Ascending aorta (tissue), 2 donors: ENCODE measurements at regions not wholly inside any gene's neighbourhood (a gene's known extent, or its start where the extent isn't known, plus 50 kb on each side); places are given as distances from the start of the nearest gene placed in this dataset.

Experiments
- DNase-seq, 2 donors: peaks; one replicate each; pipeline ENCODE4 v3.0.0-alpha.2; 2019; ENCODE audit warnings: low spot score in 2 of 2
- H3K27ac ChIP-seq, 2 donors: fragments of 200-600 bp; sonication (generic); one replicate each; pipeline ENCODE4 v1.5.1; 2016 to 2017; ENCODE audit warnings: mild to moderate bottlenecking in 1 of 2
- H3K27me3 ChIP-seq: fragments of 200-600 bp; sonication (generic); one replicate; pipeline ENCODE4 v1.5.1; 2017
- H3K36me3 ChIP-seq, 2 donors: fragments of 200-600 bp; sonication (generic); one replicate each; pipeline ENCODE4 v1.5.1; 2016
- H3K4me1 ChIP-seq, 2 donors: fragments of 200-600 bp; sonication (generic); one replicate each; pipeline ENCODE4 v1.5.1; 2016 to 2017; ENCODE audit warnings: mild to moderate bottlenecking in 1 of 2
- H3K4me3 ChIP-seq, 2 donors: fragments of 200-600 bp; sonication (generic); one replicate each; pipeline ENCODE4 v1.5.1; 2016 to 2017; ENCODE audit warnings: mild to moderate bottlenecking in 1 of 2
- H3K9me3 ChIP-seq, 2 donors: fragments of 200-600 bp; sonication (generic); one replicate each; pipeline ENCODE4 v1.5.1; 2016
- intact Hi-C: fragments of 100-400 bp; cut with DNase I; formaldehyde crosslinking; loops from one replicate; pipeline ENCODE4 v1.15.1; 2023
- TF ChIP-seq, protein P1 (sequence below), 3 experiments: fragments of 200-600 bp in 2 of 3; fragments of 450-650 bp in 1 of 3; sonication (generic) in 2 of 3; IDR thresholded peaks; one replicate each; pipeline ENCODE4 v1.5.1; 2016 to 2019; ENCODE audit warnings: antibody characterized with exemption in 3 of 3, mild to moderate bottlenecking in 1 of 3, moderate library complexity in 1 of 3

DNA sequence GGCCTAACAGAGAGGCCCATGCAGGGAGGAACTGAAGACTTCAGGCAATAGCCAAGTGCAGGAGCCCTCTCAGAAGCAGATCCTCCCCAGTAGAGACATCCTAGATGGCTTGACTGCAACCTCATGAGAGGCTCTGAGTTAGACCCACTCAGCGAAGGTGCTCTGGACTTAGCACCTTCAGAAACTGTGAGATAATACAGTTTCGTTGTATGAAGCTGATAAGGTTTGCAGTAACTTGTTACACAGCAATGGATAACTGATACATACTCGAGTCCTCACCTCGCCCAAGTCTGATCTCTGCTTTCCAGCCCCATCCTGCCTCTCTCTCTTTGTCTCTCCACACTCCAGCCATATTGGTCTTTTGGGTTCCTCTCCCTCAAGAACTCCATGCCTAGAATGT lies 136.4 kb upstream of the EEPD1 start:
- intact Hi-C loops, result no loop called here
- TF ChIP-seq, protein P1, sequence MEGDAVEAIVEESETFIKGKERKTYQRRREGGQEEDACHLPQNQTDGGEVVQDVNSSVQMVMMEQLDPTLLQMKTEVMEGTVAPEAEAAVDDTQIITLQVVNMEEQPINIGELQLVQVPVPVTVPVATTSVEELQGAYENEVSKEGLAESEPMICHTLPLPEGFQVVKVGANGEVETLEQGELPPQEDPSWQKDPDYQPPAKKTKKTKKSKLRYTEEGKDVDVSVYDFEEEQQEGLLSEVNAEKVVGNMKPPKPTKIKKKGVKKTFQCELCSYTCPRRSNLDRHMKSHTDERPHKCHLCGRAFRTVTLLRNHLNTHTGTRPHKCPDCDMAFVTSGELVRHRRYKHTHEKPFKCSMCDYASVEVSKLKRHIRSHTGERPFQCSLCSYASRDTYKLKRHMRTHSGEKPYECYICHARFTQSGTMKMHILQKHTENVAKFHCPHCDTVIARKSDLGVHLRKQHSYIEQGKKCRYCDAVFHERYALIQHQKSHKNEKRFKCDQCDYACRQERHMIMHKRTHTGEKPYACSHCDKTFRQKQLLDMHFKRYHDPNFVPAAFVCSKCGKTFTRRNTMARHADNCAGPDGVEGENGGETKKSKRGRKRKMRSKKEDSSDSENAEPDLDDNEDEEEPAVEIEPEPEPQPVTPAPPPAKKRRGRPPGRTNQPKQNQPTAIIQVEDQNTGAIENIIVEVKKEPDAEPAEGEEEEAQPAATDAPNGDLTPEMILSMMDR (IDR thresholded peaks at IDR 0.05), result no peak
- Histone ChIP-seq H3K27me3 (no peaks in the 10 kb centered on the region), H3K9me3 (no peaks in the 10 kb centered on the region), H3K4me3 (no peak overlapping the region), H3K4me1 (peaks cover 0 to 7% of the 10 kb centered on the region in 2 donors), H3K27ac (no peak overlapping the region), H3K36me3 (no peaks in the 10 kb centered on the region)
- no peak for DNase-seq

DNA sequence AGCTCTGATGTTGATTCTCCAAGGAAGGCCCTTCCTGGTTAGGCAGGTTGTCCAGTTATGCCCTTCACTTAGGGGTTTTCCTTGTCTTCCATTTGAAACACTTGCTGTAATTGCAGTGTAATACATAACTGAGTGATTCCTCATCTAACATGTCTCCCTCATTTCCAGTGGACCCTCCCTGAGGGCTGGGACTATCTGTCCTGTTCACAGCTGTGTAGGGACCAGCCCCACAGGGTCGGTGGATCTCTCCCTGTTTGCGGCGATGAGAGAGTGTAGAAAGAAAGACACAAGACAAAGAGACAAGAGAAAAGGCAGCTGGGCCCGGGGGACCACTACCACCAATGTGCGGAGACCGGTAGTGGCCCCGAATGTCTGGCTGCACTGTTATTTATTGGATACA lies 135.9 kb upstream of the EEPD1 start:
- H3K27ac ChIP-seq, result no peak overlapping the region
- no peaks in the 10 kb centered on the region for H3K27me3 ChIP-seq
- H3K4me1 ChIP-seq, result peaks cover 0 to 7% of the 10 kb centered on the region in 2 donors
- DNase-seq, result no peak
- TF ChIP-seq, protein P1 (IDR thresholded peaks at IDR 0.05), result no peak
- H3K9me3 ChIP-seq, result no peaks in the 10 kb centered on the region
- intact Hi-C loops, result no loop called here
- no peak overlapping the region for H3K4me3 ChIP-seq
- no peaks in the 10 kb centered on the region for H3K36me3 ChIP-seq

DNA sequence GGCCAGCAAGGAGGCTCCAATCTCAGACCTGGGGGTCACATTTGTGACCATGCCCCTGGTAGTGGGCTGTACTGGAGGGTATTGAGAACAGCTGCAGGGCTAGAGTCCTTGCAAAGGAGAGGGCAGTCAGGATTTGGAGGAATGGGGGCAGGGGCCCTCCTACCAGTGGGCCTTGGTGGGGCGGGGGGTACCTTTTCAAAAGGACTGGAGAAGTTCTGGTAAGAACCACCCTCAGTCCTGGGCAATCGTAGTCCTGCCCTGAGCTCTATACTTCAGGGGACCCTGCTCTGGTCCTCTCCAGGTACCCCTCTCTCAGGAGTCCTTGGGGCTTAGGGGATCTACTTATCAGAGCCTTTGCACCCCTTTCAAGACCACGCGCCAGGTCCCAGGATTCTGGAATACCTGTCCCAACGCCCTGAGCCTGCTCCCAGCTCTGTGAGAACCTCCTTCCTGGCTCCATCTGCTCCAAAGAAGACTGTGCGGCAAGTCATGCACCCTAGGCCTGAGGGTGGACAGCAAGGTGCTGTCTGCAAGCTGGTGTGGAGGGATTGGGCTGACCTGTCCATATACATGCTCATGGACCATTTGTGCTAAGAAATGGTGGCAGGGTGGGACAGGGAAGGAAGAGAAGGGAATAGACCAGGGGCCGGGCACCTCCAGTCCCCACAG lies 134.1 kb upstream of the EEPD1 start:
- TF ChIP-seq, protein P1 (IDR thresholded peaks at IDR 0.05), result no peak
- H3K4me1 ChIP-seq, result peaks cover 0 to 7% of the 10 kb centered on the region in 2 donors
- no peak overlapping the region for H3K27ac ChIP-seq
- H3K9me3 ChIP-seq, result no peaks in the 10 kb centered on the region
- H3K27me3 ChIP-seq, result no peaks in the 10 kb centered on the region
- no peak overlapping the region for H3K4me3 ChIP-seq
- H3K36me3 ChIP-seq, result no peaks in the 10 kb centered on the region
- intact Hi-C loops, result no loop called here
- DNase-seq, result no peak

DNA sequence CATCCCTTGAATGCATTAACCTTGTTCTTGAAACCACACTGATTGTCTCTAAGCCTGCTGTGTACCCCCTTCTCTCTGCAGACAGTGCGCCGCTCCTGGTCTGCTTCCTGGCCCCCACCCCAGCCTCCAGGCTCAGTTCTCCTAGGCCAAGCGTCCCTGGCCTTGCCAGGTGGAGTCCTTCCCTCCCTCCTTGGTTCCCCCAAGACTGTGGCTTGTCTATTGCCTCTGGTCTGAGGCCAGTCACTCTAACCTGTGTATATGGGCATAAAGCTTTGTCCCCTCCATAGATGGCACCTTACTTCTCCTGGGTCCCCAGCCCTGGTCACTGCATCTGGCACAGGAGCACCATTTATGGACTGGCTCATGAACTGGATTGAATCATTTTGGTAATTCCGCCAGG lies 133.5 kb upstream of the EEPD1 start:
- Histone ChIP-seq H3K27ac (no peak overlapping the region), H3K4me1 (peaks cover 0 to 7% of the 10 kb centered on the region in 2 donors), H3K36me3 (no peaks in the 10 kb centered on the region), H3K4me3 (no peak overlapping the region), H3K9me3 (no peaks in the 10 kb centered on the region), H3K27me3 (no peaks in the 10 kb centered on the region)
- intact Hi-C loops, result no loop called here
- TF ChIP-seq, protein P1 (IDR thresholded peaks at IDR 0.05), result no peak
- no peak for DNase-seq

DNA sequence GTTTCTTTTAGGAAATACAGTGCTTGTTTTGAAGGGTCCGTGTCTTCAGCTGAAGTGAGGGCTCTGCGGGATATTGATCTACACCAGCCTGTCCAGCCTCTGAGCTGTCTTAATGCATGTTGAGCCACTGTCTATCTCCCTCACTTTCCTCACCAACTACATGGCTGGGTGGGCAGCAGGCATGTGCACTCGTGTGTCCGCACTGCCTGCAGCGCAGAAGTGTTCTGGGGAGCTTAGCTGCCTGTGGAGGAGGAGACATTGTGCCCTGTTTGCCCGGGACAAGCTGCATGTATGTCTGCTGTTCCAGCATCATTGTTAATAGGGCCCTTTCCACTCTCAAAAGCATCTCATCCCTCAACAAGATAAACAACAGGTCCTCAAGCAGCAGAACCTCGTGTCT lies 133.1 kb upstream of the EEPD1 start:
- Histone ChIP-seq H3K36me3 (no peaks in the 10 kb centered on the region), H3K9me3 (no peaks in the 10 kb centered on the region), H3K27ac (no peak overlapping the region), H3K4me1 (peaks cover 0 to 7% of the 10 kb centered on the region in 2 donors), H3K4me3 (no peak overlapping the region), H3K27me3 (no peaks in the 10 kb centered on the region)
- no peak for DNase-seq
- intact Hi-C loops, result no loop called here
- TF ChIP-seq, protein P1 (IDR thresholded peaks at IDR 0.05), result no peak

DNA sequence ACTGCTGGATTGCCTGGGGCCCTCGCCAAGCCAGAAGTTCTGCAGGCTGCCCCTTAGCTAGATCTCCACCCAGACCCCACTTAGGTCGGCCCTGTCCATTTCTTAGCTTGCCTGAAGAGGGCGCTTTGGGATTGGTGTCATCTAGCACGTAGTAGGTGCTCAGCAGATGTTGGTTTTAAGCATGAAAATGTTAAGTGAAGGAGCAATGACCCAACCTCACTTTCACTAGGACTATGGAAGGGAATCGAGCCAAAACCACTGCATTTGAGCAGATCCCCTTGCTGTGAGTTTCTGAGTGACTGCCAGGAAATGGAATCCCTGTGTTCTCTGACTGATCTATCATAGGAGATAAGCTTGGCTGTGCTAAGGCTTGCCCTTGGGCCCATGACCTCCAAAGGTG lies 131.7 kb upstream of the EEPD1 start:
- H3K27me3 ChIP-seq, result no peaks in the 10 kb centered on the region
- intact Hi-C loops, result no loop called here
- H3K4me1 ChIP-seq, result peaks cover 0 to 7% of the 10 kb centered on the region in 2 donors
- TF ChIP-seq, protein P1 (IDR thresholded peaks at IDR 0.05), result peak in 2 of 3 experiments; percentile 13 to 36
- no peak for DNase-seq
- H3K9me3 ChIP-seq, result no peaks in the 10 kb centered on the region
- no peaks in the 10 kb centered on the region for H3K36me3 ChIP-seq
- no peak overlapping the region for H3K4me3 ChIP-seq
- H3K27ac ChIP-seq, result no peak overlapping the region
